ENCODE measurements at regions not wholly inside any gene's neighbourhood (a gene's known extent, or its start where the extent isn't known, plus 50 kb on each side); places are given as distances from the start of the nearest gene placed in this dataset.

GRCh38 chr6:137951064-137951597, 84.1 kb downstream of the TNFAIP3 start:
- H3K79me2 ChIP-seq (ENCODE audit: insufficient read depth, low read length): no peaks in the 10 kb centered on the region
- H3K9ac ChIP-seq (ENCODE audit: insufficient read depth, low read depth, low read length): no peak overlapping the region
- CTCF ChIA-PET (ENCODE audit: low intra/inter-chr PET ratio, low total read pairs): no interaction called here
- peaks cover 0 to 31% of the 10 kb centered on the region in 2 experiments; a peak in 3 of 5 replicates for H3K27me3 ChIP-seq (ENCODE audit: control insufficient read depth in 1 of 2, insufficient read depth in 2 of 2, low read length in 2 of 2)
- no peak overlapping the region for H3K27ac ChIP-seq (ENCODE audit: extremely low read length, insufficient read depth, low read length)
- BruUV-seq (replicated peaks): no TSS peak
- TF ChIP-seq TCF12 (IDR thresholded peaks at IDR 0.05) (no peak), TCF12 (CRISPR knock-in tag; IDR thresholded peaks at IDR 0.05) (no peak), KAT7 (CRISPR knock-in tag; IDR thresholded peaks at IDR 0.05; ENCODE audit: borderline replicate concordance) (no peak), PRMT3 (CRISPR knock-in tag; IDR thresholded peaks at IDR 0.05; ENCODE audit: borderline replicate concordance, low read depth) (no peak), NFE2L1 (CRISPR knock-in tag; IDR thresholded peaks at IDR 0.05; ENCODE audit: borderline replicate concordance) (no peak), DNMT1 (CRISPR knock-in tag; IDR thresholded peaks at IDR 0.05) (no peak), CBFB (CRISPR knock-in tag; IDR thresholded peaks at IDR 0.05) (no peak), PAXIP1 (CRISPR knock-in tag; conservative IDR thresholded peaks at IDR 0.05) (no peak), MIER2 (CRISPR knock-in tag; IDR thresholded peaks at IDR 0.05) (no peak)
- TF ChIP-seq, protein P1, sequence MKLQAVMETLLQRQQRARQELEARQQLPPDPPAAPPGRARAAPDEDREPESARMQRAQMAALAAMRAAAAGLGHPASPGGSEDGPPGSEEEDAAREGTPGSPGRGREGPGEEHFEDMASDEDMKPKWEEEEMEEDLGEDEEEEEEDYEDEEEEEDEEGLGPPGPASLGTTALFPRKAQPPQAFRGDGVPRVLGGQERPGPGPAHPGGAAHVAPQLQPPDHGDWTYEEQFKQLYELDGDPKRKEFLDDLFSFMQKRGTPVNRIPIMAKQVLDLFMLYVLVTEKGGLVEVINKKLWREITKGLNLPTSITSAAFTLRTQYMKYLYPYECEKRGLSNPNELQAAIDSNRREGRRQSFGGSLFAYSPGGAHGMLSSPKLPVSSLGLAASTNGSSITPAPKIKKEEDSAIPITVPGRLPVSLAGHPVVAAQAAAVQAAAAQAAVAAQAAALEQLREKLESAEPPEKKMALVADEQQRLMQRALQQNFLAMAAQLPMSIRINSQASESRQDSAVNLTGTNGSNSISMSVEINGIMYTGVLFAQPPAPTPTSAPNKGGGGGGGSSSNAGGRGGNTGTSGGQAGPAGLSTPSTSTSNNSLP (IDR thresholded peaks at IDR 0.05; ENCODE audit: low read depth, low read length): no peak
- TF ChIP-seq, protein P2, sequence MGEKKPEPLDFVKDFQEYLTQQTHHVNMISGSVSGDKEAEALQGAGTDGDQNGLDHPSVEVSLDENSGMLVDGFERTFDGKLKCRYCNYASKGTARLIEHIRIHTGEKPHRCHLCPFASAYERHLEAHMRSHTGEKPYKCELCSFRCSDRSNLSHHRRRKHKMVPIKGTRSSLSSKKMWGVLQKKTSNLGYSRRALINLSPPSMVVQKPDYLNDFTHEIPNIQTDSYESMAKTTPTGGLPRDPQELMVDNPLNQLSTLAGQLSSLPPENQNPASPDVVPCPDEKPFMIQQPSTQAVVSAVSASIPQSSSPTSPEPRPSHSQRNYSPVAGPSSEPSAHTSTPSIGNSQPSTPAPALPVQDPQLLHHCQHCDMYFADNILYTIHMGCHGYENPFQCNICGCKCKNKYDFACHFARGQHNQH (CRISPR knock-in tag; IDR thresholded peaks at IDR 0.05): no peak
- no peaks in the 10 kb centered on the region for H3K9me3 ChIP-seq (ENCODE audit: low read length)
- no peak for FAIRE-seq
- H3K4me1 ChIP-seq (ENCODE audit: insufficient read depth, low read length): no peaks in the 10 kb centered on the region
- 30% methylated on average over 3 of the region's 3 CpGs for WGBS (ENCODE audit: low lambda C conversion rate)
- in situ Hi-C loops (cut with HindIII; ENCODE audit: extremely low pct_ligation_motif_present, low pct_unique_long_range_greater_than_20kb): loop anchor here (25.0 kb wide), 1 partner anchor 864 kb away; no protein-coding TSS in a partner anchor
- H3K4me2 ChIP-seq (ENCODE audit: low read depth, low read length): no peak overlapping the region
- intact Hi-C loops (cut with micrococcal nuclease; ENCODE audit: unreplicated experiment): no loop called here
- DNase-seq (ENCODE audit: low spot score): no peak
- H2AFZ ChIP-seq (ENCODE audit: low read length): no peak overlapping the region
- POLR2A ChIA-PET: no interaction called here
- H3K4me3 ChIP-seq (replicated peaks in 1 of 3; ENCODE audit: insufficient read depth in 1 of 3, low read depth in 2 of 3, low read length in 3 of 3): no peak overlapping the region
- ATAC-seq: no peak
- no peaks in the 10 kb centered on the region for H3K36me3 ChIP-seq (replicated peaks in 1 of 2; ENCODE audit: control insufficient read depth in 1 of 2, insufficient read depth in 2 of 2, low read length in 2 of 2)
- H4K20me1 ChIP-seq (ENCODE audit: insufficient read depth, low read length): no peaks in the 10 kb centered on the region
